ENCODE measurements at regions not wholly inside any gene's neighbourhood (a gene's known extent, or its start where the extent isn't known, plus 50 kb on each side); places are given as distances from the start of the nearest gene placed in this dataset.

DNA sequence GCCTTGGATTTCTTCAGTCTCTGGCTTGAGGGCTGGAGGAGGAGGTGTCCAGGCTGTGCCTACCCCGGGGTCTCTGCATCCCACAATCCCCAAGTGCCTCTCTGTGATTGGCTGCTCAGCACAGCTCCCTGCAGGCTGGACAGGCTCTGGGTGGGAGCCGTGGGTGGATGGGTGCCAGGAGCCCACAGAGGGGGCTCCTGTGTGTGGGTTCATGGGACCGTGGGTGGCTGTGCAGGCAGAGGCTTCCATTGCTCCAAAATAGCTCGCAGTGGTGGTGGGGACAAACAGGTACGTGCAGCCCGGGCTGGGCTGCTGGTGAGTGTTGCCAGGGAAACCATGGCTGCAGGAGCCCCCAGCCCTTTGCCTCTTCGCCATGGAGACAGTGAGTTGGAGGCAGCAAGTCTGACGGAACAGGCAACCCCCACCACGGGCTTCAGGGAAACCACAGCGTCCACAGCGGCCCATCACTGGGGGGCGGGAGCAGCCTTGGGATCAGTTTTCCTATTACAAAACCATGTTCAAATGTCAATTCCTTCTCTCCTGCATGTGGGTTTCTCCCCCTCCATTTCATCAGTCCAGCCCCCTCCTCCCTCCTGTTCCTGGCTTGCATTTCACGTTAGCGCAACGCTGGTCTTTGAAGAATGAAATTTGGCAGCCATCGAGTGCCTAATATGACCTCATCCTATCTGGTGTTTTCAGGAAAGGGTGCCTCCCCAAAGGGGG lies 155.2 kb downstream of the TRIM29 start:
- Histone ChIP-seq H3K4me3 (no peak overlapping the region), H3K36me3 (no peaks in the 10 kb centered on the region), H3K27me3 (no peaks in the 10 kb centered on the region)

GRCh38 chr11:119980431-119980830 lies 157.5 kb downstream of the TRIM29 start:
- Histone ChIP-seq H3K9me3 (no peaks in the 10 kb centered on the region), H3K27me3 (no peaks in the 10 kb centered on the region), H3K27ac (peak overlapping the region in 2 of 4 donors; percentile 75 to 80), H3K36me3 (no peaks in the 10 kb centered on the region), H3K4me3 (no peak overlapping the region), H3K4me1 (peaks cover 0 to 4% (median 0%) of the 10 kb centered on the region in 4 donors)
- no peak for TF ChIP-seq CTCF (IDR thresholded peaks at IDR 0.05)
- TF ChIP-seq POLR2A (IDR thresholded peaks at IDR 0.05) = no peak
- DNase-seq = no peak

More for the DNA sequence above, 155.2 kb downstream of the TRIM29 start:
- TF ChIP-seq POLR2A (IDR thresholded peaks at IDR 0.05) (no peak), CTCF (IDR thresholded peaks at IDR 0.05) (no peak)
- Histone ChIP-seq H3K27ac (no peak overlapping the region), H3K4me1 (peaks cover 0 to 4% (median 0%) of the 10 kb centered on the region in 4 donors), H3K9me3 (no peaks in the 10 kb centered on the region)
- no peak for DNase-seq

DNA sequence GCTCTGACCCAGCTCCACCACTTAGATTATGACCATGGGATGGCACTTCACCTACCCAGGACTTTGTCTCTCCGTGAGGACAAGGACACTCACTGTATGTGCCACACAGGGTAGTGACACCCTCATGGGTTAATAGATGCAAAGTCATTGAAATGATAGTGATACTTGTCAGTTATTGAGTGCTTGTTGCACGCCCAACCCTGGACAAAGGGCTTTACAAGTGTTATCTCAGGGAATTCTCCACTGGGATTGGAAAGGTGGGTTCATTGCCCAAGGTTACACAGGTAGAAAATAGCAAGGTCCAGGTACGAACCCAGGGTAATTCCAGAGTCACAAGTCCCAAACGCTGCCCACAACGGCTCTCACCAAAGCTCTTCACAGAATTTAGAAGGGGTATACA lies 158.2 kb downstream of the TRIM29 start:
- peaks cover 0 to 4% (median 0%) of the 10 kb centered on the region in 4 donors for H3K4me1 ChIP-seq
- H3K36me3 ChIP-seq = no peaks in the 10 kb centered on the region
- no peaks in the 10 kb centered on the region for H3K27me3 ChIP-seq
- H3K4me3 ChIP-seq = no peak overlapping the region
- no peak for TF ChIP-seq POLR2A (IDR thresholded peaks at IDR 0.05)
- TF ChIP-seq CTCF (IDR thresholded peaks at IDR 0.05) = no peak
- peak overlapping the region in 3 of 4 donors; percentile 40 to 80 (median 75) for H3K27ac ChIP-seq
- DNase-seq = peak in 1 of 3 donors; percentile 61
- H3K9me3 ChIP-seq = no peaks in the 10 kb centered on the region

DNA sequence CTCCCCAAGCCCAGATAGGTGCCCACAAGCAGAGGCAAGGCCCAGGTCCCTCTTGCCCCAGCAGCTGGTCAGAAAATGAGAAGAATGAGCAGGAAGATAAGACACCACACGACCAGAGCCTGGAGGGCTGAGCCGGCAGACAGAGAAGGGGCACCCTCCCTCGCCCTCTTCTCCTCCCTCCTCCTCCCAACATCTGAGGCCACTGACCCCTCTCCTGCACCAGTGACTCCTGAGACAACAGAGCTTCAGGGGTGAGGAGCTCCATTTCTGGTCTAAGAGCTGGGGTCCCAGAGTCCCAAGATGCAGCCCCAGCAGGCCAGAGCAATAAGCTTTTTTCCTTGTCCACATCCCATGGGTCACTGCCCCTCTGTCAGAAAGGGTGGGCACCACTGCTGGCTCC lies 159.2 kb downstream of the TRIM29 start:
- no peaks in the 10 kb centered on the region for H3K27me3 ChIP-seq
- TF ChIP-seq POLR2A (IDR thresholded peaks at IDR 0.05) (no peak), CTCF (IDR thresholded peaks at IDR 0.05) (no peak)
- peak overlapping the region in 3 of 4 donors; percentile 36 to 80 (median 75) for H3K27ac ChIP-seq
- H3K36me3 ChIP-seq = no peaks in the 10 kb centered on the region
- peaks cover 0 to 4% (median 0%) of the 10 kb centered on the region in 4 donors for H3K4me1 ChIP-seq
- no peak for DNase-seq
- H3K9me3 ChIP-seq = no peaks in the 10 kb centered on the region
- H3K4me3 ChIP-seq = no peak overlapping the region

GRCh38 chr11:119977881-119978280 lies 160.0 kb downstream of the TRIM29 start:
- Histone ChIP-seq H3K9me3 (no peaks in the 10 kb centered on the region), H3K27ac (no peak overlapping the region), H3K27me3 (no peaks in the 10 kb centered on the region), H3K4me3 (no peak overlapping the region), H3K36me3 (no peaks in the 10 kb centered on the region), H3K4me1 (peaks cover 0 to 4% (median 0%) of the 10 kb centered on the region in 4 donors)
- no peak for DNase-seq
- TF ChIP-seq CTCF (IDR thresholded peaks at IDR 0.05) (no peak), POLR2A (IDR thresholded peaks at IDR 0.05) (no peak)

Data from Peyer's patch (tissue), 4 donors.